ENCODE measurements at regions not wholly inside any gene's neighbourhood (a gene's known extent, or its start where the extent isn't known, plus 50 kb on each side); places are given as distances from the start of the nearest gene placed in this dataset.
A peak's percentile ranks its signal among the peaks of the same experiment; 100 is the strongest.

- H3K4me2 ChIP-seq, result peak overlapping the region; percentile 58
- Mint-ChIP-seq H3K9me3 (peaks cover 22% of the 10 kb centered on the region; the same call in 2 of the 3 replicates), H3K27me3 (ENCODE audit: insufficient read depth, low read depth, poor library complexity) (peaks cover 13% of the 10 kb centered on the region), H3K4me1 (peaks cover 41% of the 10 kb centered on the region), H3K36me3 (ENCODE audit: low read depth) (peaks cover 15% of the 10 kb centered on the region), H3K4me3 (no peak overlapping the region), H3K27ac (peak overlapping the region; percentile 50)
- no peak overlapping the region for H2AFZ ChIP-seq
- peak overlapping the region; percentile 90 for H3K27ac ChIP-seq (ENCODE audit: low read depth)
- no peaks in the 10 kb centered on the region for H3K36me3 ChIP-seq (ENCODE audit: insufficient read depth)
- no peak for DNase-seq (ENCODE audit: low spot score)
- no peaks in the 10 kb centered on the region for H4K20me1 ChIP-seq (replicated peaks; ENCODE audit: insufficient read depth)
- H3K79me2 ChIP-seq (replicated peaks; ENCODE audit: insufficient read depth), result no peaks in the 10 kb centered on the region
- peaks cover 12% of the 10 kb centered on the region; the same call in 1 of the 2 replicates for H3K9me2 ChIP-seq (ENCODE audit: insufficient read depth)
- H3K4me3 ChIP-seq, result peak overlapping the region; percentile 25; the same call in 1 of the 2 replicates
- ATAC-seq, result no peak
- H3K4me1 ChIP-seq (ENCODE audit: insufficient read depth), result peaks cover 31% of the 10 kb centered on the region
- no peaks in the 10 kb centered on the region; the same call in 1 of the 2 replicates for H3F3A ChIP-seq (replicated peaks; ENCODE audit: low read depth)
- TF ChIP-seq REST (IDR thresholded peaks at IDR 0.05; ENCODE audit: unreplicated experiment) (no peak), STAT1 (IDR thresholded peaks at IDR 0.05; ENCODE audit: unreplicated experiment) (no peak), NANOG (IDR thresholded peaks at IDR 0.05; ENCODE audit: borderline replicate concordance) (no peak), EZH2 (IDR thresholded peaks at IDR 0.05; ENCODE audit: low read depth, unreplicated experiment) (no peak), CTCF (conservative IDR thresholded peaks at IDR 0.05; ENCODE audit: low read depth in 2 of 2) (no peak), ZNF114 (CRISPR knock-in tag; IDR thresholded peaks at IDR 0.05) (no peak), ETS1 (IDR thresholded peaks at IDR 0.05) (no peak), POLR2AphosphoS5 (IDR thresholded peaks at IDR 0.05; ENCODE audit: low read depth) (no peak), CREB1 (CRISPR knock-in tag; IDR thresholded peaks at IDR 0.05; ENCODE audit: low read depth) (no peak), ZNF331 (CRISPR knock-in tag; IDR thresholded peaks at IDR 0.05; ENCODE audit: low read depth) (no peak), EZH2phosphoT487 (IDR thresholded peaks at IDR 0.05; ENCODE audit: unreplicated experiment) (no peak), ZNF462 (CRISPR knock-in tag; IDR thresholded peaks at IDR 0.05) (no peak)
- no peaks in the 10 kb centered on the region for H3K27me3 ChIP-seq (ENCODE audit: insufficient read depth)
Observed at GRCh38 chr17:72477491-72477890, 356.7 kb downstream of the SOX9 start.

Measured in GM23338 (cell line).